ENCODE measurements at regions not wholly inside any gene's neighbourhood (a gene's known extent, or its start where the extent isn't known, plus 50 kb on each side); places are given as distances from the start of the nearest gene placed in this dataset.

GRCh38 chr12:28681980-28682379, 467.1 kb upstream of the FAR2 start:
- FAIRE-seq: no peak
- DNase-seq (ENCODE audit: insufficient read length, low spot score): no peak
- TF ChIP-seq CTCF (IDR thresholded peaks at IDR 0.05; ENCODE audit: insufficient read depth, missing control alignments): no peak

GRCh38 chr12:28683366-28683765, 465.7 kb upstream of the FAR2 start:
- DNase-seq (ENCODE audit: insufficient read length, low spot score) (no peak), FAIRE-seq (no peak)
- no peak for TF ChIP-seq CTCF (IDR thresholded peaks at IDR 0.05; ENCODE audit: insufficient read depth, missing control alignments)

GRCh38 chr12:28689398-28690175, 459.5 kb upstream of the FAR2 start:
- DNase-seq (ENCODE audit: insufficient read length, low spot score) (no peak), FAIRE-seq (no peak)
- no peak for TF ChIP-seq CTCF (IDR thresholded peaks at IDR 0.05; ENCODE audit: insufficient read depth, missing control alignments)

GRCh38 chr12:28693565-28694219, 455.4 kb upstream of the FAR2 start:
- no peak for TF ChIP-seq CTCF (IDR thresholded peaks at IDR 0.05; ENCODE audit: insufficient read depth, missing control alignments)
- FAIRE-seq: no peak
- no peak for DNase-seq (ENCODE audit: insufficient read length, low spot score)

GRCh38 chr12:28698553-28698952, 450.5 kb upstream of the FAR2 start:
- FAIRE-seq (no peak), DNase-seq (ENCODE audit: insufficient read length, low spot score) (no peak)
- TF ChIP-seq CTCF (IDR thresholded peaks at IDR 0.05; ENCODE audit: insufficient read depth, missing control alignments): no peak

GRCh38 chr12:28699029-28699428, 450.0 kb upstream of the FAR2 start:
- FAIRE-seq (no peak), DNase-seq (ENCODE audit: insufficient read length, low spot score) (no peak)
- no peak for TF ChIP-seq CTCF (IDR thresholded peaks at IDR 0.05; ENCODE audit: insufficient read depth, missing control alignments)

- TF ChIP-seq CTCF (IDR thresholded peaks at IDR 0.05; ENCODE audit: insufficient read depth, missing control alignments): no peak
- DNase-seq (ENCODE audit: insufficient read length, low spot score): no peak
- no peak for FAIRE-seq
These were observed 448.9 kb upstream of the FAR2 start for GRCh38 chr12:28700161-28700560.
